ENCODE measurements at regions not wholly inside any gene's neighbourhood (a gene's known extent, or its start where the extent isn't known, plus 50 kb on each side); places are given as distances from the start of the nearest gene placed in this dataset.
"Not testable (repeated sequence)": the region's sequence is repeated elsewhere in the genome, so short reads cannot be mapped to it uniquely, and the experiment has no call there.

DNA sequence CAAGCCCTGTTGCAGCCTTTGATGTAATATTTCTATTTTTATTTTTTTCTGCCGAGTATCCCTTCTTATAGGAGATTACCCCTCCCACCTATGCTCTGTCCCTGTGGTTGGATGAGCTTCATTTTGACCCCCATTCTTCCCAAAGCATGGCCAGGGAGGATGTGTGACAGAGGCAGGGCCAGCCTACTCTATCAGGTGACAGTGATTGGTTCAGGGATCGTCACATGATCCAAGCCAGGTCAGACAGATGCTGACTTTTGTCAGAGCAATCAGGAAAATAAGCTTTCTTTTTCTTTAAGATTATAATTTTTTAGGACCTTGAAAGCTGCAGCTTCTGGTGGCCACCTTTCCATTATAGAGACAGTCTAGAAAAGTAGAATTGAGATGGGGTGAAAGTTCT lies 314.3 kb downstream of the NUP35 start:
- no peaks in the 10 kb centered on the region for H3K4me1 Mint-ChIP-seq
- DNase-seq = no peak
- H3K9me3 Mint-ChIP-seq = no peaks in the 10 kb centered on the region
- H3K27ac Mint-ChIP-seq = no peak overlapping the region
- H3K36me3 Mint-ChIP-seq (ENCODE audit: low read depth) = no peaks in the 10 kb centered on the region
- no peaks in the 10 kb centered on the region for H3K27me3 Mint-ChIP-seq
- no peak overlapping the region for H3K4me3 Mint-ChIP-seq
- intact Hi-C loops (cut with micrococcal nuclease) = no loop called here

DNA sequence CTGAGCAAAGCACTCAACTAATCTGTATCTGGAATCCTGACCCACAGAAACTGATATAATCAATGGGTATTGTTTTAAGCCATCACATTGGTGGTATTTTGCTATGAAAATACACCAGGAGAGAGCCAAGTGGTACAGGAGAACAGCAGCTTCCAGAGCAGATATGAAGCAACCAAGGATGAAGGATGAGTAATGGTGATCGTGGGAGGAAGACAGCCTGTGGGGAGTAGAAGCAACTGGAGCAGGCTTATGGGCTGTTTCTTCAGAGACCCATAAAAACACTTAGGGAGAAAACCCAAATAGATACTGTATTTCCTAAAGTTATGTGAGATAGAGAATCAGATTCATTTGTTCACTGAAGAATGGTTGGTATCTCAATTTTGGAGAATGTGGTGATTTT lies 330.8 kb downstream of the NUP35 start:
- Mint-ChIP-seq H3K27ac (no peak overlapping the region), H3K36me3 (ENCODE audit: low read depth) (no peaks in the 10 kb centered on the region), H3K4me3 (no peak overlapping the region), H3K9me3 (no peaks in the 10 kb centered on the region), H3K4me1 (no peaks in the 10 kb centered on the region), H3K27me3 (no peaks in the 10 kb centered on the region)
- intact Hi-C loops (cut with micrococcal nuclease) = no loop called here
- DNase-seq = no peak

GRCh38 chr2:183456177-183456576 lies 331.9 kb downstream of the NUP35 start:
- Mint-ChIP-seq H3K4me1 (no peaks in the 10 kb centered on the region), H3K27ac (no peak overlapping the region), H3K4me3 (no peak overlapping the region), H3K27me3 (no peaks in the 10 kb centered on the region), H3K9me3 (no peaks in the 10 kb centered on the region), H3K36me3 (ENCODE audit: low read depth) (no peaks in the 10 kb centered on the region)
- intact Hi-C loops (cut with micrococcal nuclease) = no loop called here
- no peak for DNase-seq

DNA sequence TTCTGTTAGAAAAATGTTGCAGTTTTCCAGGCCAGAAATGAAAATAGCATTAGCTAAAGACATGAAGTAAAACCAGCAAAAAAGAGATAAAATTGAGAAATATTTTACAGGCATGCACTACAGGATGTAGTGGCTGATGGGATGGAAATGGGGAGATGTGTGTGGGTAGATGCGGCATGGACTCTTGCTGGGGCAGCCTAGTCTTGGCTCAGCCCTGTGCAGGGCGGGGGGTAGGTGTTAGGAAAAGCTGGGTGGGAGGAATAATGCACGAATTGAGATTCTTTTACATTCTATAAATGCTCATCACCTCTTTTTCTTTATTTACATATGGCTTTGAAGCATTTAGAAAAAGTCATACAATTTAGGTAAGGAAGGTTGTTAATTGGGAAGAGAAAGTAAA lies 334.2 kb downstream of the NUP35 start:
- Mint-ChIP-seq H3K27ac (no peak overlapping the region), H3K27me3 (no peaks in the 10 kb centered on the region), H3K9me3 (no peaks in the 10 kb centered on the region), H3K36me3 (ENCODE audit: low read depth) (no peaks in the 10 kb centered on the region), H3K4me3 (no peak overlapping the region), H3K4me1 (no peaks in the 10 kb centered on the region)
- DNase-seq = no peak
- intact Hi-C loops (cut with micrococcal nuclease) = no loop called here

DNA sequence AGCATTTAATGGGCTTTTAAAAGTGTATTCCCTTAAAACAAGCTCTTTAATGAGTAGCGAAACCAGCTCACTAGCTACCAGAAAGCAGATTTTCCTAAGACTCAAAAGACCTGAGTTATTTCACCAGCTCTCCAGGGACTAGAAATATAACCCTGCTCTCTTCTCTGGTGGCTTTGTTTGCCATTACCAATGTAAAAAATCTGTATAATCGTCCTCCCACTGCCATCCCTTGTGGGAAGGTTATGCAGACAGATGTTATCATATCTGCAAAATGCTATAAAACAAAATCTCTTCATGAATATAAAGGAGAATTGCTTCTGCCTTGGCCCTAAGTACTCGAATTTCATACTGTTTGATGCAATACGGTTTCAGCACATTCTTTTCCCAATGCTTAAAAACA lies 335.2 kb downstream of the NUP35 start:
- intact Hi-C loops (cut with micrococcal nuclease) = no loop called here
- H3K27me3 Mint-ChIP-seq = no peaks in the 10 kb centered on the region
- no peak overlapping the region for H3K4me3 Mint-ChIP-seq
- H3K9me3 Mint-ChIP-seq = no peaks in the 10 kb centered on the region
- DNase-seq = no peak
- no peaks in the 10 kb centered on the region for H3K36me3 Mint-ChIP-seq (ENCODE audit: low read depth)
- no peaks in the 10 kb centered on the region for H3K4me1 Mint-ChIP-seq
- no peak overlapping the region for H3K27ac Mint-ChIP-seq

DNA sequence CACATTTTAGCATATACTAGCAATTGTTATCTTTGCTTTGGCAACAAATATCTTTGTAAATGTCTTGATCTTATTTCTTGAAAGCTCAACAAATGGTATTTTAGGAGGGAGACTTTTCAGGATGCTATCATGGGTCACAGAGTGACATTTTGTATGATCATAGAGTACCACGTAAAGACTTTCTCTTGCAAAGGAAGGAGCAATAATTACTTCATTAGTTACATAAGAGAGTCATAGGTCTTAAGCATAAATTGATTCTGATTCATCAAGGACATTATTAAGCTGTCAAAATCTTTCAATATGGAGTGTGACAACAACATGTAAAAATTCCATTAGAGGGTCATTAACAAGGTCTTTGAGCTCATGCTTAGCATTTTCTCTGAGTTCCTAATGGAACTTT lies 339.6 kb downstream of the NUP35 start:
- Mint-ChIP-seq H3K27me3 (no peaks in the 10 kb centered on the region), H3K4me1 (no peaks in the 10 kb centered on the region), H3K4me3 (no peak overlapping the region), H3K9me3 (no peaks in the 10 kb centered on the region), H3K36me3 (ENCODE audit: low read depth) (no peaks in the 10 kb centered on the region), H3K27ac (no peak overlapping the region)
- intact Hi-C loops (cut with micrococcal nuclease) = no loop called here
- DNase-seq = no peak

DNA sequence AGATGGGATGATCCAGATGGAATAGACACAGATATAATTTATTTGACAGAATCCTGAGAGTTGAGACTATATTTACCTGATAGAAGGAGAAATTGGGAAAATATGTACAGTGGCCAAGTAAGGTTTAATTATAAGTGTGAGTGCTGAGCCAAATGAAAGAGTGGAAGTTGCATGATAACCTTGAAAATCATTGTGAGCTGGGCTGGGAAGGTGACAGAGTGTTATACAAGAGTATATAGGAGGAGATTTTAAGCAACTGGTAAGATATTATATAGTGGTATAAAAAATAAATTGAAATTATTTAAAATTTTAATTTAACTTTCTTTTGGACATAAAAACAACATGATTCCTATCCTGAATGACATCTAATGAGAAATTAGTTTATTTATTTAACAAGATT lies 340.8 kb downstream of the NUP35 start:
- no peak for DNase-seq
- Mint-ChIP-seq H3K4me1 (no peaks in the 10 kb centered on the region), H3K27ac (no peak overlapping the region), H3K9me3 (no peaks in the 10 kb centered on the region), H3K27me3 (no peaks in the 10 kb centered on the region), H3K4me3 (no peak overlapping the region), H3K36me3 (ENCODE audit: low read depth) (no peaks in the 10 kb centered on the region)
- intact Hi-C loops (cut with micrococcal nuclease) = no loop called here

DNA sequence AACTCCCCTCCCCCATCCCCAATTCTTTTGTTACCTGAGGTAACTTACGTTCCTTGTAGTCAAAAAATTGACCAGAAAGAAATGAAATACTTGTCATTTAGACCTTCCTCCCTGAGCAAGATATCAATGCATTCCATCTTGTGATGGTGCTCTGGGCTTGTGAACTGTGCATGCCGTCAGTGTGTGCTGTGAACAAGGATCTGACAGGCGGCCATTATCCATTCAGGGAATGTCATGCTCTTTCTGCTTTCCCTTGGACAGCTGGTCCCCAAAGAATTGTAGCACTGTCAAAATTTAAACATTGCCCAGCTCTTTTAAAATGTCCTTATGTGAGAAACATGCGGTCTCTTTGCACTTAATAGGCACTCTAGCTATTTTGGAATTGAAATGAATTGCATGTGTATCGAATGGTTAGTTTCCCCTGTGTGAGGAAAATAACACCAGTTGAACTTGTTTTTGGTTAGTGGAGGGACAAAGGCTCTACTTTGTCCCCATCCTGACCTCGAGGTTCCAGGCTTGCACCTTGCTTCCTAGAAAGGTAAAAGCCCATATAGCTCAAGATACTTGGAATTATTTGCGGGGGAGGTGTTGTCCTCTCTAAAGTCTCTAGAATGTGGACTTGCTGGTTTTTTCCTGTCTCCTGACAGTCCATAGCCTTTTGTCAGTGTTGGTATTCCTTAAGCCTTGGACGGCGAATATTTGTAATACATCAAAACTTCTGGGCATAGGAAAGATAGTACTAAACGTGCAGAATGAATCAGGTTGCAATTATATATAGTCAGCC lies 350.9 kb downstream of the NUP35 start:
- intact Hi-C loops (cut with micrococcal nuclease) = no loop called here
- Mint-ChIP-seq H3K36me3 (ENCODE audit: low read depth) (no peaks in the 10 kb centered on the region), H3K27me3 (no peaks in the 10 kb centered on the region), H3K27ac (no peak overlapping the region), H3K4me1 (no peaks in the 10 kb centered on the region), H3K9me3 (no peaks in the 10 kb centered on the region), H3K4me3 (no peak overlapping the region)
- DNase-seq = no peak

DNA sequence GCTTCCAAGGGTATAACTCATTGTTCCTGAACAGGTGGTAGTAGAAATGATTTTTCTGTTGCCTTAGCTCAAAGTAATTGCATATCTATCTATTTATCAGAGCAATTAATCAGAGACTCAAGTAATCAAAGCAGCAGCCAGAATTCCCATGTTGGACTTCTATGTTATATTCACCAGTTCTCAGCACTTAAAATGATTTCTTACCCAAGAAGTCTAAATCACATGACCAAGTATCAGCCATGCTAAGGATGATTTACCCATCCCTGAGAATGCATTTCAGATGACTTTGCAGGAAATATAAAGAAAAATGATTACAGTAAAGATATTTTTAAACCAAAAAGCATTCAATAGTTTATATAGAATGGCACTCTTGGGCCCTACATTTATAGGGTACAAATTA lies 352.2 kb downstream of the NUP35 start:
- Mint-ChIP-seq H3K27ac (no peak overlapping the region), H3K4me1 (no peaks in the 10 kb centered on the region), H3K27me3 (no peaks in the 10 kb centered on the region), H3K36me3 (ENCODE audit: low read depth) (no peaks in the 10 kb centered on the region), H3K9me3 (no peaks in the 10 kb centered on the region), H3K4me3 (no peak overlapping the region)
- intact Hi-C loops (cut with micrococcal nuclease) = no loop called here
- DNase-seq = no peak

GRCh38 chr2:183477296-183477695 lies 353.1 kb downstream of the NUP35 start:
- intact Hi-C loops (cut with micrococcal nuclease) = no loop called here
- H3K4me3 Mint-ChIP-seq = no peak overlapping the region
- H3K27me3 Mint-ChIP-seq = no peaks in the 10 kb centered on the region
- no peaks in the 10 kb centered on the region for H3K4me1 Mint-ChIP-seq
- H3K36me3 Mint-ChIP-seq (ENCODE audit: low read depth) = no peaks in the 10 kb centered on the region
- no peaks in the 10 kb centered on the region for H3K9me3 Mint-ChIP-seq
- no peak for DNase-seq
- no peak overlapping the region for H3K27ac Mint-ChIP-seq

DNA sequence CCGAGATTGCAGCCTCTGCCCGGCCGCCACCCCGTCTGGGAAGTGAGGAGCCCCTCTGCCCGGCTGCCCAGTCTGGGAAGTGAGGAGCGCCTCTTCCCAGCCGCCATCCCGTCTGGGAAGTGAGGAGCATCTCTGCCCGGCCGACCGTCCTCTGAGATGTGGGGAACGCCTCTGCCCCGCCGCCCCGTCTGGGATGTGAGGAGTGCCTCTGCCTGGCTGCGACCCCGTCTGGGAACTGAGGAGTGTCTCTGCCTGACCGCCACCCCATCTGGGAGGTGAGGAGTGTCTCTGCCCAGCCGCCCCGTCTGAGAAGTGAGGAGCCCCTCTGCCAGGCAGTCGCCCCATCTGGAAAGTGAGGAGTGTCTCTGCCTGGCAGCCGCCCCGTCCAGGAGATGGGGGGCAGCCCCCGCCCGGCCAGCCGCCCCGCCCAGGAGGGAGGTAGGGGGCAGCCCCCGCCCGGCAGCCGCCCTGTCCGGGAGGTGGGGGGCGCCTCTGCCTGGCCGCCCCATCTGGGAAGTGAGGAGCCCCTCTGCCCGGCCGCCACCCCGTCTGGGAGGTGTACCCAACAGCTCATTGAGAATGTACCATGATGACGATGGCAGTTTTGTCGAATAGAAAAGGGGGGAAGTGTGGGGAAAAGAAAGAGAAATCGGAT lies 354.8 kb downstream of the NUP35 start:
- H3K36me3 Mint-ChIP-seq (ENCODE audit: low read depth); H3K27ac Mint-ChIP-seq; H3K4me3 Mint-ChIP-seq; H3K4me1 Mint-ChIP-seq; H3K27me3 Mint-ChIP-seq; intact Hi-C loops (cut with micrococcal nuclease); DNase-seq; H3K9me3 Mint-ChIP-seq: not testable (repeated sequence)

DNA sequence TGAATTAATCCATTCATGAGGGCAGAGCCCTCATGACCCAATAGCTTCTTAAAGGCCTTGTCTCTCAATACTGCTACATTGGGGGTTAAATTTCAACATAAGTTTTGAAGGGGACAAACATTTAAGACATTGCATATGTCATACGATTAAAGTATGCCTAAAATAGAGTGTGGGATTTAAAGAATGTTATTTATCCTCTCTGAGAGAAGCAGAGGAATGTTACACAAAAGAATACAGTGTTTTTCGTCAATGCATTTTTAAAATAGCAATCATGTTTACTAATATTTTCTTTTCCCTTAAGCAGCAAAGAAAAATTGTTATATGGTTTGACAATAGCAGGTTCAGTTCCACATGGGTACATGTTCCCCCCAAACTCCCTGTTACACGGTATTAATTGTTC lies 363.1 kb downstream of the NUP35 start:
- no peaks in the 10 kb centered on the region for H3K4me1 Mint-ChIP-seq
- no peaks in the 10 kb centered on the region for H3K9me3 Mint-ChIP-seq
- no peak for DNase-seq
- H3K4me3 Mint-ChIP-seq = no peak overlapping the region
- H3K27ac Mint-ChIP-seq = no peak overlapping the region
- intact Hi-C loops (cut with micrococcal nuclease) = no loop called here
- no peaks in the 10 kb centered on the region for H3K27me3 Mint-ChIP-seq
- no peaks in the 10 kb centered on the region for H3K36me3 Mint-ChIP-seq (ENCODE audit: low read depth)

GRCh38 chr2:183488421-183488820 lies 364.2 kb downstream of the NUP35 start:
- no peak for DNase-seq
- H3K9me3 Mint-ChIP-seq = no peaks in the 10 kb centered on the region
- no peak overlapping the region for H3K27ac Mint-ChIP-seq
- H3K27me3 Mint-ChIP-seq = no peaks in the 10 kb centered on the region
- no peak overlapping the region for H3K4me3 Mint-ChIP-seq
- H3K4me1 Mint-ChIP-seq = no peaks in the 10 kb centered on the region
- intact Hi-C loops (cut with micrococcal nuclease) = no loop called here
- no peaks in the 10 kb centered on the region for H3K36me3 Mint-ChIP-seq (ENCODE audit: low read depth)

GRCh38 chr2:183490489-183490888 lies 366.2 kb downstream of the NUP35 start:
- Mint-ChIP-seq H3K9me3 (no peaks in the 10 kb centered on the region), H3K27me3 (no peaks in the 10 kb centered on the region), H3K4me1 (no peaks in the 10 kb centered on the region), H3K36me3 (ENCODE audit: low read depth) (no peaks in the 10 kb centered on the region), H3K4me3 (no peak overlapping the region), H3K27ac (no peak overlapping the region)
- intact Hi-C loops (cut with micrococcal nuclease) = no loop called here
- no peak for DNase-seq

- Mint-ChIP-seq H3K9me3 (no peaks in the 10 kb centered on the region), H3K27me3 (no peaks in the 10 kb centered on the region)
- intact Hi-C loops (cut with micrococcal nuclease) = no loop called here
Measured at GRCh38 chr2:183490914-183491313, 366.7 kb downstream of the NUP35 start.

More at GRCh38 chr2:183490914-183491313, 366.7 kb downstream of the NUP35 start:
- Mint-ChIP-seq H3K36me3 (ENCODE audit: low read depth) (no peaks in the 10 kb centered on the region), H3K27ac (no peak overlapping the region), H3K4me3 (no peak overlapping the region), H3K4me1 (no peaks in the 10 kb centered on the region)
- no peak for DNase-seq

All from activated CD4-positive, alpha-beta T cell treated with anti-CD3 and anti-CD28 coated beads, Interleukin-2, amount 10 ng/mL, durations not matched to agents 24 days and 14 days (primary cell).